Right renal cortex interstitium (tissue), 3 donors: ENCODE measurements at regions not wholly inside any gene's neighbourhood (a gene's known extent, or its start where the extent isn't known, plus 50 kb on each side); places are given as distances from the start of the nearest gene placed in this dataset.
"Not testable (repeated sequence)": the region's sequence is repeated elsewhere in the genome, so short reads cannot be mapped to it uniquely, and the experiment has no call there.

Experiments used
- DNase-seq, 3 donors: peaks; one replicate each; pipeline ENCODE4 v3.0.0-alpha.2; 2013; ENCODE audit warnings: low read depth in 3 of 3, low spot score in 2 of 3

- DNase-seq = no peak
Observed at GRCh38 chr5:124206540-124206939, 539.9 kb downstream of the ZNF608 start.

GRCh38 chr5:124203303-124203702 is 543.1 kb downstream of the ZNF608 start:
- DNase-seq = no peak

- no peak for DNase-seq
Observed at GRCh38 chr5:124200381-124200780, 546.1 kb downstream of the ZNF608 start.

GRCh38 chr5:124199893-124200292 is 546.5 kb downstream of the ZNF608 start:
- DNase-seq = no peak

GRCh38 chr5:124195411-124195810 is 551.0 kb downstream of the ZNF608 start:
- DNase-seq = no peak

GRCh38 chr5:124194282-124194681 is 552.2 kb downstream of the ZNF608 start:
- DNase-seq = no peak

- no peak for DNase-seq
Observed at GRCh38 chr5:124193371-124193789, 553.1 kb downstream of the ZNF608 start.

GRCh38 chr5:124192716-124193115 is 553.7 kb downstream of the ZNF608 start:
- no peak for DNase-seq

- DNase-seq = no peak
Observed at GRCh38 chr5:124185716-124186115, 560.7 kb downstream of the ZNF608 start.

- no peak for DNase-seq
Observed at GRCh38 chr5:124182133-124182532, 564.3 kb downstream of the ZNF608 start.

GRCh38 chr5:124180875-124181461 is 565.5 kb downstream of the ZNF608 start:
- no peak for DNase-seq

GRCh38 chr5:124180299-124180874 is 566.1 kb downstream of the ZNF608 start:
- DNase-seq = no peak

- DNase-seq = no peak
Observed at GRCh38 chr5:124179819-124180218, 566.6 kb downstream of the ZNF608 start.

GRCh38 chr5:124178050-124178449 is 568.4 kb downstream of the ZNF608 start:
- no peak for DNase-seq

GRCh38 chr5:124176692-124177091 is 569.7 kb downstream of the ZNF608 start:
- no peak for DNase-seq

- DNase-seq = no peak
Observed at GRCh38 chr5:124173386-124173785, 573.1 kb downstream of the ZNF608 start.

- no peak for DNase-seq
Observed at GRCh38 chr5:124172389-124173003, 573.9 kb downstream of the ZNF608 start.

- DNase-seq = not testable (repeated sequence)
Observed at GRCh38 chr5:124168093-124168492, 578.3 kb downstream of the ZNF608 start.

GRCh38 chr5:124162767-124163532 is 583.5 kb downstream of the ZNF608 start:
- no peak for DNase-seq

- DNase-seq = no peak
Observed at GRCh38 chr5:124161266-124161665, 585.2 kb downstream of the ZNF608 start.

- no peak for DNase-seq
Observed at GRCh38 chr5:124160265-124160664, 586.2 kb downstream of the ZNF608 start.

GRCh38 chr5:124157320-124157719 is 589.1 kb downstream of the ZNF608 start:
- no peak for DNase-seq
